ENCODE measurements at regions not wholly inside any gene's neighbourhood (a gene's known extent, or its start where the extent isn't known, plus 50 kb on each side); places are given as distances from the start of the nearest gene placed in this dataset.

DNA sequence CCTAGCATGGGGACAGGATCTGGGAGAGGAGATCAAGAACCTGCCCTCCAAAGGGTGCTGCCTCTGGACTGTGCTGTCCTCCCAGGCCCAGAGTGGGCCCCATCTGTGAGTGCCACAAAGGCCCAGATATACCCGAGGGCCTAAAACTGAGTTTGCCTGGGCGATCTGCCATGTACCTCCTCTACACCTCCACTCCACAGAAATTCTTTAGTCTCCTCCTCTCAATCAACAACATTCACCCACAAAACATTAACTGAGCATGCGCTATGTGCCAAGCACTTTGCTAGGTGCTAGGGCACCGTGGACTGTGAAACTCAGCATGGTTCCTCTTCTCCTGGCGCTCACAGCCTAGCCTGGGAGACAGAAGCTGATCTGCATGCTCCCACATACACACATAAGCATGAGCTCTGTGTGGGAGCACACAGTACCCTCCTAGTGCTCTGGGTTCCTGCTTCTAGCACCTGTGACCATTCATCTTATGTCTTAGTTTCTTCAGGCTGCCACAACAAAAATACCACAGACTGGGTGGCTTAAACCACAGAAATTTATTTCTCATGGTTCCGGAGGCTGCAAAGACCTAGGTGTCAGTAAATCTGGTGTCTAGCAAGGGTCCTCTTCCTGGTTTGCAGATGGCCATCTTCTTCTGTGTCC, 82.0 kb upstream of the FSTL4 start:
- Histone ChIP-seq H3K4me3 (no peak overlapping the region), H3K36me3 (no peaks in the 10 kb centered on the region), H3K27me3 (replicated peaks; ENCODE audit: insufficient read depth) (no peaks in the 10 kb centered on the region), H3K4me1 (replicated peaks) (no peaks in the 10 kb centered on the region), H3K9me3 (no peaks in the 10 kb centered on the region), H3K27ac (no peak overlapping the region)
- intact Hi-C loops (cut with DNase I): no loop called here
- no peak for DNase-seq (ENCODE audit: low spot score)
- WGBS: 90% methylated on average over 6 of the region's 6 CpGs
- TF ChIP-seq, protein P1, sequence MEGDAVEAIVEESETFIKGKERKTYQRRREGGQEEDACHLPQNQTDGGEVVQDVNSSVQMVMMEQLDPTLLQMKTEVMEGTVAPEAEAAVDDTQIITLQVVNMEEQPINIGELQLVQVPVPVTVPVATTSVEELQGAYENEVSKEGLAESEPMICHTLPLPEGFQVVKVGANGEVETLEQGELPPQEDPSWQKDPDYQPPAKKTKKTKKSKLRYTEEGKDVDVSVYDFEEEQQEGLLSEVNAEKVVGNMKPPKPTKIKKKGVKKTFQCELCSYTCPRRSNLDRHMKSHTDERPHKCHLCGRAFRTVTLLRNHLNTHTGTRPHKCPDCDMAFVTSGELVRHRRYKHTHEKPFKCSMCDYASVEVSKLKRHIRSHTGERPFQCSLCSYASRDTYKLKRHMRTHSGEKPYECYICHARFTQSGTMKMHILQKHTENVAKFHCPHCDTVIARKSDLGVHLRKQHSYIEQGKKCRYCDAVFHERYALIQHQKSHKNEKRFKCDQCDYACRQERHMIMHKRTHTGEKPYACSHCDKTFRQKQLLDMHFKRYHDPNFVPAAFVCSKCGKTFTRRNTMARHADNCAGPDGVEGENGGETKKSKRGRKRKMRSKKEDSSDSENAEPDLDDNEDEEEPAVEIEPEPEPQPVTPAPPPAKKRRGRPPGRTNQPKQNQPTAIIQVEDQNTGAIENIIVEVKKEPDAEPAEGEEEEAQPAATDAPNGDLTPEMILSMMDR (IDR thresholded peaks at IDR 0.05): no peak
- TF ChIP-seq POLR2A (IDR thresholded peaks at IDR 0.05): no peak
- no peak for TF ChIP-seq POLR2AphosphoS5 (IDR thresholded peaks at IDR 0.05)

DNA sequence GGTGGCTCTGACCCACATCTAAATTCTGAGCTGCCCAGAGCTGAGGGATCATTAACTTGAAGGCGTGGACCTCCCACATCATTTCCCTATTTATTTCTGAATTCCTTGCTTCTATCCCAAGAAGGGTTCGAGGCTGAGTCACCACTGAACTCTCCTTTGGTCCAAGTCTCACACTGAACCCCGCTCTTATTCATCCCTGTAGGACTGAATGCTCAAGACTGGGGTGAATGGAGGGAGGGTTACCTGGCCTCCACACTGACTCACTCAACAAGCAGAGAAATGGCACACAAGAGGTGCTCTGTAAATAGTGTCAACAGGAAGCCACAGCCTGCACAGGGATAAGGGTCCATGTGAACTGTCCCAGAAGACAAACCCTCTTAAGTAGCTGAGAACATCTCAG, 79.1 kb upstream of the FSTL4 start:
- Histone ChIP-seq H3K36me3 (no peaks in the 10 kb centered on the region), H3K9me3 (no peaks in the 10 kb centered on the region), H3K27me3 (replicated peaks; ENCODE audit: insufficient read depth) (no peaks in the 10 kb centered on the region), H3K4me1 (replicated peaks) (no peaks in the 10 kb centered on the region), H3K4me3 (no peak overlapping the region), H3K27ac (no peak overlapping the region)
- WGBS: 79% methylated on average over 3 of the region's 3 CpGs
- intact Hi-C loops (cut with DNase I): no loop called here
- no peak for DNase-seq (ENCODE audit: low spot score)
- TF ChIP-seq POLR2A (IDR thresholded peaks at IDR 0.05): no peak
- no peak for TF ChIP-seq POLR2AphosphoS5 (IDR thresholded peaks at IDR 0.05)
- TF ChIP-seq, protein P1 (IDR thresholded peaks at IDR 0.05): no peak

DNA sequence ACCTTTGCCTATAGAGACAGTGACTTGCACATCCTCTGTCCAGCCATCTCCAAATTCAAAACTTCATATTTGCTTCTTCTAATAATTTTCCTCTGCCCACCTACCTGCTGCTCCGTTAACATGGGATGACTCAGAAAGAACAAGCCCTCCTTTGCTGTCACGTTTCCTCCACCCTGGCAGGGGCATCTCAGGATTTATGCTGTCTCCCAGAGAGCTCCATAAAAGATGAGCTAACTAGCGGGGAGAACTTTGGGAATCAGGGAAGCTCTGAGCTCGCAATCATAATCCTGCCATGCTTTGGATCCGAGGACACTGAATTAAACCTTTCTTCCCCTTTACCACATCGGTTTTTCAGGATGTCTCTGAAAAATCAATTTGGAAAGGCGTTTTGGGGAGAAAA, 78.4 kb upstream of the FSTL4 start:
- Histone ChIP-seq H3K36me3 (no peaks in the 10 kb centered on the region), H3K4me3 (no peak overlapping the region), H3K9me3 (no peaks in the 10 kb centered on the region), H3K4me1 (replicated peaks) (no peaks in the 10 kb centered on the region), H3K27ac (no peak overlapping the region), H3K27me3 (replicated peaks; ENCODE audit: insufficient read depth) (no peaks in the 10 kb centered on the region)
- intact Hi-C loops (cut with DNase I): no loop called here
- DNase-seq (ENCODE audit: low spot score): no peak
- WGBS: 59% methylated on average over 7 of the region's 7 CpGs
- TF ChIP-seq POLR2AphosphoS5 (IDR thresholded peaks at IDR 0.05) (no peak), POLR2A (IDR thresholded peaks at IDR 0.05) (no peak)
- TF ChIP-seq, protein P1 (IDR thresholded peaks at IDR 0.05): no peak

DNA sequence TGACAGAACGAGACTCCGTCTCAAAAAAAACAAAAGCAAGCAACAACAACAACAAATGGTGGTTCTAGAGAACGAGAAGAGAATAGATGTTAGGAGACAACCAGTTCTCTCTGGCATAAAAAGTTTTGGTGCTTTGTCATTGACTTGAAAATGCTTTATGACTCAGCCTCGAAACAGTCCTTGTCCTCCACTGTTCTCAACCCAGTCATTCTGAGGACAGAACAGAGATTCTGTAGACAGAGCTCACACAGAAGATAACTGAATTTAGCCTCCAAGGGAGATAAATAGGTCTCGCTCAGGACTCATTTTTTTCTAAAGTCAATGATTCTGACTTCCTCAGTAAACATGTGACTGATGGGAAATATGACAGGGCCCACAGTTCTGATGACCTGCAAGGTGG, 76.0 kb upstream of the FSTL4 start:
- no peak for DNase-seq (ENCODE audit: low spot score)
- no peak overlapping the region for H3K4me3 ChIP-seq
- H3K36me3 ChIP-seq: no peaks in the 10 kb centered on the region
- H3K27ac ChIP-seq: no peak overlapping the region
- H3K9me3 ChIP-seq: no peaks in the 10 kb centered on the region
- H3K4me1 ChIP-seq (replicated peaks): no peaks in the 10 kb centered on the region
- H3K27me3 ChIP-seq (replicated peaks; ENCODE audit: insufficient read depth): no peaks in the 10 kb centered on the region
- 83% methylated on average over 5 of the region's 5 CpGs for WGBS
- intact Hi-C loops (cut with DNase I): no loop called here
- TF ChIP-seq POLR2A (IDR thresholded peaks at IDR 0.05): no peak
- no peak for TF ChIP-seq POLR2AphosphoS5 (IDR thresholded peaks at IDR 0.05)
- TF ChIP-seq, protein P1 (IDR thresholded peaks at IDR 0.05): no peak

All from prostate gland (tissue), 2 donors.